ENCODE measurements at regions not wholly inside any gene's neighbourhood (a gene's known extent, or its start where the extent isn't known, plus 50 kb on each side); places are given as distances from the start of the nearest gene placed in this dataset.

DNA sequence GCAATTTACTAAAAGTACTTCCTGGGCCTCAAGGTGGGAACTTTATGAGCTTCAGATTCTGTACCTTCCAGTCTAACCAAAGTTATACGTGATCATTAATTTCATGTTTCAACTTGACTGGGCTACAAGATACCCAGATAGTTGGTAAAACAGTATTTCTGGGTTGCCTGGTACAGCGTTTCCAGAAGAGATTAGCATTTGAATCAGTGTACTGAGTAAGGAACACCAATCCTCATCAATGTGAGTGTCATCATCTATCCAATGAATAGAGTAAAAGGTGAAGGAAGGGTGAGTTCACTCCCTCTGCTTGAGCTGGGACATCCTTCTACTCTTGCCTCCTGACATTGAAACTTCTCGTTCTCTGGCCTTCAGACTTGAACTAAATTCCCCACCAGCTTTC, 274.5 kb upstream of the ID2 start:
- DNase-seq = no peak

DNA sequence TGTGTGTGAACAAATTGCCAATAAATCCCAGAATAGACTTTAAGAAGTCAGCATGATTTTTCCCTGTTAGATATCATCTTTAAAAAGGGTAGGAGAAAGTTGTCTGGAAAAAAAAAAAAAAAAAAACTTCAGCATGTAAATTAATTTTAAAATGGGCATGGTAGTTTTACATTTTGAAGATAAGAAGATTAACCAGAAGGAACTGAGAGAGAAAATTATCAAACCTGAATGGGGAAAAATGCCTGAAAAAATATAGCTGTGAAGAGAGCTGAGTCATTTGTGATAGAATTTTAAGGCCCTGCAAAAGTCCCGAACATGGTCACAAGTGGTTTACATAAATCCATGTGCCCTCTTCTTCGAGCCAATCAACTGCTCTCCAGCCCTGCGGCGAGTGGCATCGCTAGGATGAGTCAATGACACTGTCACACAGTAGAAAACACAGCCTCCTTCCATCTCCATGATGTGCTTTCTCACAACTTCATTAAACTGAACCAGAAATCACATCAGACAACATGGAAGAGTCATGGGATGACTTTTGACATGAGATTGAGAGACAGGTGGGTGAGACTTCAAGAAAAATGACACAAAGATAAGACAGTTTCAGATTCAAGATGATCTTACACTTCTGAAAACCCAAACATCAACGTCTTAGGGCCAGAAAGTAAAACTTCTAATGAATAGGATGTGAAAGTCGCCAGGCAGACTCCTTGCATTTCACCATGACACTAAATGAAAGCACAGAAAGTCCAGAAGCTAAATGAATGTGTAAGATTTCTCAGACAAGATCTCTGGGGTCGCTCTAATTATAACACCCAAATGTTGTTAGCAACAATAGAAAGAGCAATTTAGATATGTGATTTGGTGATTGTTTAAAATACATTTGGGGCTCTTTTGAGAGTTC, 273.0 kb upstream of the ID2 start:
- peak; percentile 89 for DNase-seq

DNA sequence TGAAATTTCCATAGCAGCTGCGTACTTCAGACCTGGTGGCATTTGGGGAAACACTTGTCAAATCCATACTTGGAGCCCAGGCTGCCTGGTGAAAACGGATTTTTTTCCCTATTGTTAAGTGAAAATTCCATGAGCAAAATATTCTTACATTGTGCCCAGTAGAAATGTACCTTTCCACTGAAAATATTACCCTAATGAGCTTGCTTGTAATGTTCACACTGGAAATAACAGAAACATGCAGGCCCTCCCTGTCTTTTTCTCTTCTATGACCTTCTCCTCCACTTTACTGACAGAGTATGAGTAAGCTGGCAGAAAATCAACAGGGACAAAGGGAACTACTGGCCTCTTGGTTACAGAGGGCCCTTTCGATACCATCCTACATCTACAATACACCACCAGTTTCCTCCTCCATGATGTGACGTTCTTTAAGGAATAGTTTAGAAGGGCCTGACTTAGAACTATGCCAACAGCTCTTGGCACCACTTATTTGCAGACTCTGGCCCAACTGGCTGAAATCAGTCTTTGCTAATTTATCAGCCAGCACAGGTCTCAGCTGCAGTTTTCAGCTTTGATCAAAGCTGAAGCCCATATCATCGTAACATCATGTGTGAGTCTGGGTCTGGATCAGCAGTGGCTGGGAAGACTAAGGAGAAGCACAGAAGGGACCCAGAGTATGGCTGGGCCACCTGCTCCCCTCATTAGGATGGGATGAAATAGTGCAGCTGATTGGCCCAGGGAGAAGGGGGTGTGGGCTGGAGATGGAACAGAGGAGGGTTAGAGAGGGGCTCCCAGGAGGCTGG, 272.2 kb upstream of the ID2 start:
- peak; percentile 17 for DNase-seq

DNA sequence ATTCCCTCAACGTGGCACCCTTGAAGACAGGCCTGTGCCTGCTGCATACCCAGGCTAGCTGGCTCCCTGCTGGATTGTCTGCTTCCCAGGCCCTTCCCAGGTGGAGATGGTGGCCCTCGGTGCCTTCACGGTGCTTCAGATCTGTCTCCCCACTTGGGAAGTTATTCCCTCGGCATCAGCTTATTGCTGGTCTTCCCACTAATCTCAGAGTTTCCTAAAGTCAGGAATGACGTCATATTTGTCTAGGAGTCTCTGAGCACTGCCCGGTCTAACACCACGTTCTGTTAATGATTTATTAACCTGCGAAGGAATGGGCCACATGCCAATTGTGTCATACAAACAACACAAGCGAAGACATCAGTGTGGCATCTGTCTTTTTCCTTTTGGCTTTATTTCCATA, 269.8 kb upstream of the ID2 start:
- DNase-seq = no peak

DNA sequence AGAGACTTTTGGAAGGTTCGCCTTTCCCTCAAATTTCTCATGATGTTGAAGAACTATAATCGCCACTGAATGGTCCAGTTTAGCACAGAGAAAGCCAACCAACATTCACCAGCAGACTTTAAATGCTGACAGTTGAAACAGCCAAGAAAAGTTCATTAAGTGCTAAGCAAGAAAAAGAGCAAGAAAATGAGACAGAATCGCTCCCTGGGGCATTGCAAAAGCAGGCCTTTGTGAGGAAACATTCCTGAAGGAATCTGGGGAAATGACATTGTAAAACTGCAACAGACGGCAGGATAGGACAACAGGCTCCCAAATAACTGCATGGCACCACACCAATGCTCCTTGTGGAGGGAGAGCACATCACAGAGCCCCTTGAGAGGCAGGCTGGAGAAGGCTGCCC, 269.3 kb upstream of the ID2 start:
- DNase-seq = no peak

DNA sequence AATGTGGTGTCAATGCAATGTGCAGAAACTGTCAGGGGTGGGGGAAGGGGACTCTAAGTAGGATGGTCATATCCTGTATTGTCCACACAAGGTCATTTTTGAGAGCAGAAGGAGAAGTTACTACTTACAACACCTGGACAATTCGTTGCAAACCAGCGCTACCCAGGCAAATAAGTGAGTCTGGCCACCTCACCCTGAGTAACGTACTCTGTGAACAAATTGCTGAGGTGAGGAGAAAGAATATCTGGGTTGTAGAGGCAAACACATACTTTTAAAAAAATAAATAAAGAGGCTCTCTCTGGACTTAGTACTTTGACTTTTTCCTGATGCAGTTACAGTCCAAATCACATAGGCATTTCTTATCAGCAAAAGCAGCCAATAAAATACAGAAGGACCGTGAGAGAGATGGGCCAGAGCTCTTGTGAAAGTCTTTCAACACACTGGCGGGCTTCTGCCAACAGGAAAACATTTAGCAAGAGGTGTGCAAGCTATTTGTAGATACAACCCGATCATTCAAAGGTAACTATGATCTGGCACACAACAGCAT, 268.2 kb upstream of the ID2 start:
- peak; percentile 62 for DNase-seq

DNA sequence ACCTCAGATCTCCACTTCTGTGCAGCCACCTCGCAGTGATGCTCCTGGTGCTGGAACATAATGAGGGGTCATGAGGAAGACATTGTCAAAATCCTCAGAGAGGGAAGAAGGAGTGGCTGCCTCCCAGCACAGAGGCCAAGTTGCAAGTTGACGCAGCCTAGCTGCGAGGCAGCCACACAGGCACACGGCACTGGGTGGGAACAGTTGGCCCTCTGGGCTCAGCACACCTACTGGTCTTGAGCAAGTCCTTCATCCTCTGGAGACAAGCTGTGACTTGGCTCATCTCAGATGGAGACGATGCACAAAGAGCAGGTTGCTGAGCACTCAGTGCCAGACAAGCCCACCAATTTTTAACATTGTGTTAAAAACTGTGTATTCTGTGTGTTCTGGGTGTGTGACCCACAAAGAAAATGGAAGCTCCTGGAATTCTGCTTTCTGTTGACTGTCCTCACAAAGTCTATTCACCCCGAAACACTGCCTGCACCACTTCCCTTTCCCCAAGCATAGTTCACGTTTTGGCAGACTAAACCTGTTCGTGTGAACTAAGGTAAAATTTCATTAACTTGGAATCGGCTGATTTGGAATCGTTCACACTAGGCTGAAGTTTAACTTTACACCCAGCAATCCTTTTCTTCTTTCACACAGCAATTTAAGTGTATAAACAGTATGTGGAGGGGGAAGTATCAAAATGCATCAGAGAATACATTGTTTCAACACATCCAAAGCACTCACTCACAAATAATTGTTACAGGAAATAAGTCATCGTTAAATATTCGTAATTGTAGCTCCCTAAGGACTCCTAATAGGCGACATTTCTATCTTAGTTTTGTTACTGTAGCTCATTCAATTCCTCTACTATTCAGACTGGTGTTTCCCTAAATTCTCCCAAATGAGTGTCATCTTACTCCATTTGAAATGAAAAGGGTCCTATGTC, 266.6 kb upstream of the ID2 start:
- DNase-seq = no peak

DNA sequence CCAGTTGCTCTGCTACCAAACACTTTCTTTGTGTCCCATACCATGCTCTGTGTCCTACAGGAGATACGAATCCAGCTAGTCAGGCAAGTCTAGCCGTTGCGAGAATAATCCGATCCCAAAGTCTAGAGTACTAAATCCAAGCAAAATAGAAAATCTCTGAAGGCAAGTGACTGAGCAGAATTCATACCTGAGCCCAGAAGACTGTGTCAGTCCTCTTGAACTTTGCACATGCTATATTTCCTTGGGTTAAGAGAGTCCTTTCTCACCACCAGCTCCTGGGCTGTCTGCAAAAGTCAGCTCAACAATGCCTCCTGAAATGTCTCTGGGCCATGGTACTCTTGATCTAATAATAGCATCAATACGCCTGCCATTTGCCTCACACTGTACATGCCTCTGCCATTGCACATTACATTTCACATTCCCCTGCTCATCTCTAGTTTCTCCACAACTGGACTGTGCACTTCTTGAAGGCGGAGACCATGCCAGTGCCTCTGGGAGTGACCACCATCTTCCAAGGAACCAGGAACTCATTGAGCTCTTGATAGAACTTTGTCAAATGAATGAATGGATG, 265.8 kb upstream of the ID2 start:
- DNase-seq = no peak

DNA sequence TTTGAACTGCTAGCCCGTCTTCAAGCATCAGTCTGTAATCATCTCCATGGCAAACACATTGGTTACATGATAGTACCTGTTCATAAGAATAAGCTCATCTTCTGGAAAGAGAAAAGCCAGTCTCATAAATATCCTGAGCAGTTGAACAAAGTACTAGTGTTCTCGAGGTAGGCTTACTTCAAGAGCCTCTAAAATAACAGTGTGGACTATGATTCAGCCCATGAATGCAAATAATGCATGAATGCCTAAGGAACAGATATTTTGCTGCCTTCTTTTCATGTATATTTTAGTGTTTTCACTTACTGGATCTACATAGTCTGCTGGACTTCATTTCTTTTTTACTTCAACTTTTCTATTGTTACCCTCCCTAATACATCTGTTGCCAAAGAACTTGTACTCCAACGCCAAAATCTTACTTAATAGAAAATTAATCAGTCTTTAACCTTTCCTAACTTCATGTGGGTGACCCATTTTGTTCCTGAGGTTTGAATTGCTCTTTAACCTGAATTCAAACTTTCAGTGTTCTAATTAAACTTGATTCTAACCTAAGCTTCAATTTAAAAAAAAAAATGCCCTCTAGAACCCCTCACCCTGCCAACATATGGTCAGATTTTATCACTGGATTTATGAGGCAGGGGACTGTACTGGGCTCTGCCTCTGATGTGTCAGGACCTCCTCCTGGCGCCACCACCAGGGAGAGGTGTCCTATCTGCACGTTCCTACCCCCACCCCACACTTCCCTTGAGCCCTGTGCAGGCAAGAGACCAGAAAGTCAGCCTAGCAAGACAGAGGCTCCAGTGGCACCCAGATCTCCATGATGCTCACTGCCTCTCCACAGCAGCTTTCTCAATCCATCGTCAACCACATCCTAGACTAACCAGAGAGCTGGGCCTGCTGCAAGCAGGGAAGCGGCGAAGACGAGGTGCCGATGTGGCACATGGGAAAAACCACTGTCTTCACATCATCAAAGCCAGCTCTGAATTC, 264.7 kb upstream of the ID2 start:
- DNase-seq = no peak

DNA sequence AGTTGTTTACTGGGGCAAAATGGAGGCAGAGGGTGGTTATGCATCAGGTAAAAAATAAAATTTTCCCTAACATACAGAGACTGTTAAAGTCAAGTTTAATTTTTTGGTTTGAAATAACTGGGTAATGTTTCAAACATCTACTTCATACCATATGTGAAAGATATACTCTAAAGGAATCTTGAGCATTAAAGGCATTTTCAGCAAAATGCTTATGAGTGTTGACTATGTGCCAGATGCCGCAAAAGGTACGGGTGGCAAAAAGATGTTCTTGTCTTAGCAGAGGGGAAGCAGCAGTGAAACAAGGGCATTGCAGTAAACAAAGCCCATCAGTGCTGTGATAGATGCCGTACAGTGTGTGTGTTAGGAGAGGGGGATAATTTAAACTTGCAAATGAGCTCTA, 263.1 kb upstream of the ID2 start:
- DNase-seq = no peak

DNA sequence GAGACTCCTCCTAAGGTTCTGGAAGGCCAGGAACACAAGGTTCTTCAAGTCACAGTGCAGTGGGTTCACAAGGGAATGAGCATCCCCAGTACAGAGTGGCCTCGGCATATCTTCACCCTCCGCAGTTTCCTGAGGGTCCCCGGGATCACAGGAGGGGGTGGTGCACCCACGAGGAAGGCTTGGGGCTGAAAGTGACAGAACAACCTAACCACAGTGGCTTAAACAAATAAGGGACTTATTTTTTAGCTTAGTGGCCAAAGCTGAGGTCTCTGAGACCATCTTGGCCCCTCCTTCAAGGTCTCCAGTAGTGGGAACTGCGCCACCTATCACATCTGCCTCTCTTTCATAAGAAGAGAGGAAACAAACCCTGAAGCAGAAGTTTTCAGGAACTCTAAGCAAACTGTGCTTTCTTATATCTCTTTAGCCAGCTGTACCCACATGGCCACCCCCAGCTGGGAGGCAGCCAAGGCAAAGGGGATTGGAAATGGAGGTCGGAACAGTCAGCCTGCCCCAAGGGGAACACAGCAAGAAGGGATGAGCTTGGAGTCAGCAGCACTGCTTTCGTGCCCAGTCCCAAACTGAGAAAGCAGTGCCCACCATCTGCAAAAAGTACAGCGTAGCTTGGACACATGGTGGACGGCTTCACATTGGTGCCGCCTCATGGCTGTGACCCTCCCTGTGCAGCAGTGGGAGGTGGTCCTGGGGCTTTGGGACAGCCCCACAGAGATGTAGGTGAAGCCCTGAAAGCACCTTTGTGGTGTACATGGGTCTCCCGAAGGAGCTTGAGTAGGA, 260.0 kb upstream of the ID2 start:
- peak; percentile 72 for DNase-seq

DNA sequence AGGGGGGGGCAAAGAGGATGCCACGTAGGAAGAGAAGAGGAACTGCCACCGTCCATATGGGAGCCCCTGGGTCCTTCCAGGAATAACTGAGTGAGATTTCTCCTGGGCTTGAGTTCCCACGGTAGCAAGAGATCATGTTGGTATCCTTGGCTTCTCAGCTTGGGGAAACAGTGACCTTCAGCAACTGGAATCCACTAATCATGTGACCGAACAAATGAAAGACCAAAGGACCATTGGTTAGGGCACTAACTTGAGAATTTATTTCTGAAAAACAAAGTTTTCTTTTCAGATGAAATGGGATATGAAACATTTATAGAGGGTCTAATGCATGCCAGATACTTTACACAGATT, 259.4 kb upstream of the ID2 start:
- no peak for DNase-seq

DNA sequence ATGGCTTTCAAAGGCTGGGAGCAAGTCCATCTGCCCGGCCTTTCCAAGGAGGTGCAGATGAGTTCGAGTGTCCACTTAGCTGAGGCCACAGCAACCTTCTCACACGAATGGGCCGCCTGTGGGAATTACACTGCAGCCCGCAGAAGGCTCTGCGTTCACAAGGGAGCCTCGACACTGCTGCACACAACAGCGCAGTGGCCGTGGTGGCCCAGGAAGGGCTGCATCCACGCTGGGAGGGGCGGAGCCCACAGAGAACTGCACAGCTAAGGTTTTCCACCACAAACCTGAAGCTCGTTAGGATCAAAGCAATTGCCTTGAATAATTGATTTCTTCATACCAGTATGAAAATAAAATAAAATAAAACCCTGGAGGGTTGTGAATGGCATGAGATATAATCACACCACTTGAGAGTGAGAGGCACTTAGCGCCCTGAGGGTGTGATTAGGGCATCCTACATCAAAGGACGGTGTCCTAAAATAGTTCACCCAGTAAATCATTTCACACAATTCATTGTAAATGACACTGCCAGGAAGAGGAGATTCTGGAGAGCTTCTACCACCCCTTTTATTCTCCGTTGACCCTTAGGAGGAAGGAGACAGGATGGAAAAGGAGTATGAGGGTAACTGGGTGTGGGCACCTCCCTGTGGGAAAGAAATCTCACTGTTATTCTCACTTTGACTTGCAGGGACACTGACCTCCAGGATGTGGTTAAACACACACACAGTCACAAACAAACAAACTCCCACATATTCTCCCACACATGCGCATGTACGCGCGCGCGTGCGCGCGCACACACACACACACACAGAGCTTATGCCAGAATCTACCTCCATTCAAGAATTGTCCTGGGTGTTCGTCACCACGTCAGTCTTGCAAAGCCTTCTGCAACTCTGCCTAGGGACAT, 256.6 kb upstream of the ID2 start:
- no peak for DNase-seq

DNA sequence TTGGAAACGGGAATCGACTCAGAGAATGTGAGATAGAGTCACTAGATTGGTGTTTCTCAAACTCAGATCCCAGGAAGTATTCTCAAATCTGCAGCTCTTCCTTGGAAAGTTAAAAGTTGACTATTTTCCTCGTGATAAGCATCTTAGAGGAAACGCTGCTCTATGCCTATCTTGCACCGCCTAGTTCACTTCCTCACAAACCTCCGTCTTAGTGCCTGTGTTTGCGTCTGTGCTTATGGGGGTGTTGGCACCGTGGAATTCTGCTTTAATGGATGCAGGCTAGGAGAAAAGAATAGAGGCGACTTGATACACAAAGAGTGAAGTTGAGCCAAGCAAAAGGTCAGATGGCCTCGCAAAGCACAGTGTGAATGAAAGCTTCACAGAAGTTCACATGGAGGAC, 255.3 kb upstream of the ID2 start:
- DNase-seq = no peak

DNA sequence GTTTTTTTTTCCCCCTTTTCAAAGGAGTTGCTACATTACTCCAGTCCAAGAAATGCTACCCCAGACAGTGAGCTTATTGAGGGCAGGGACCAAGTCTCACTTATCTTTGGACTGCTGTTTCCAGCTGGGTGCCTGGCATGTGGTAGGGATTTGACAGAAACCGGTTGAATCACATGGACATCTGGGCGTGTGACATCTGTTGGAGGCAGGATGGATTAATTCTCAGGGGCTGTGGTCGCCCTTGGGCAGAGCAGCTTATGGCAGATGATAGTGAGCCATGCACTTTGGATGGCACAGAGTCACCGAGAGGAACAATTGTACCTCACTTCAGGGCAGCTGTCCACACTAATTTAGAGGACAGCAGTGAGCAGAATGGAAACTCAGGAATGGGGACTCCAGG, 254.6 kb upstream of the ID2 start:
- peak; percentile 41 for DNase-seq

DNA sequence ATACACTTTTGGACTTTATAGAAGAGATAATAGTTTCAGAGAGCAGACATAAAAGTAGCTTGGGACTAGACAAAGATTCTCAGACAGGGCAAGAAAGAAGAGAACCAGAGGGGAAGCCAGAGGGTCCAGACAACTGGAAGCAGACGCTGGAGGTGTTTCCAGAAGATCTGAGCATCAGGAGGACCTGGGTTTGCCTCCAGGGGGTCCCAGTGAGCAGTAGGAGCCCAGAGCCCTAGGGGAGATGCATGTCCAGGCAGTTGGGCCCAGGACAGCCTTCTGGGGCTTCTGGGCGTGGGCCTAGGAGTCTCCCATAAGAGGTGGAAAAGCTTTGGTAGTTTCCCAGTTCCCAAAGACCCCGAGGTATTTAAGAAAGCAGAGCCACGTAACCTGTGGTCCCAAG, 251.2 kb upstream of the ID2 start:
- no peak for DNase-seq

DNA sequence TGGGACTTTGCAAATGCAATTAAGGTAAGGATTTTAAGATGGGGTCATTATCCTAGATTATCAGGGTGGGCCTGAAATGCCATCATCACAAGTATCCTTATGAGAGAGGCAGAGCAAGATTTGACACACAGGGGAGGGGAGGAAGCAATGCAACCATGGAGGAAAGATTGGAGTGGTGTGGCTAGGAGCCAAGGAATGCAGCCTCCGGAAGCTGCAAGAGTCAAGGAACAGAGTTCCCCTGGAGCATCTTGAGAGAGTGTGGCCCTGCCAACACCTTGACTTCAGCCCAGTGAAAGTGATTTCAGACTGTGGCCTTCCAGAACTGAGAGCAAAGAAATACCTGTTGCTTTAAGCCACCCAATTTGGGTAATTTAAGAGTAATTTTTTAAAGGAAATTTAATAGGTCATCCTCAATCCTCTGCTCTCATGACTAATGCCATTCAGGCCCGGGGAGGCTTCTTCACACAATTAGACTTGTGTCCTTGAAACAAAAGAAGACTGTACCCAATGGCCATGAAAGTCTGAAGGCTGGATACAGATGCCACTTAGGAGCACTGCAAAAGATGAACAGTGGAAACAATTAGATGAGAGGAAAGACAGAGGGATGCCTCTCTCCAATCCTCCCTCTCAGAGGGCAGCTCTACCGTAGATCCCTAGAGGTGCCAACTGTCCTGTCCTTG, 250.3 kb upstream of the ID2 start:
- DNase-seq = no peak

DNA sequence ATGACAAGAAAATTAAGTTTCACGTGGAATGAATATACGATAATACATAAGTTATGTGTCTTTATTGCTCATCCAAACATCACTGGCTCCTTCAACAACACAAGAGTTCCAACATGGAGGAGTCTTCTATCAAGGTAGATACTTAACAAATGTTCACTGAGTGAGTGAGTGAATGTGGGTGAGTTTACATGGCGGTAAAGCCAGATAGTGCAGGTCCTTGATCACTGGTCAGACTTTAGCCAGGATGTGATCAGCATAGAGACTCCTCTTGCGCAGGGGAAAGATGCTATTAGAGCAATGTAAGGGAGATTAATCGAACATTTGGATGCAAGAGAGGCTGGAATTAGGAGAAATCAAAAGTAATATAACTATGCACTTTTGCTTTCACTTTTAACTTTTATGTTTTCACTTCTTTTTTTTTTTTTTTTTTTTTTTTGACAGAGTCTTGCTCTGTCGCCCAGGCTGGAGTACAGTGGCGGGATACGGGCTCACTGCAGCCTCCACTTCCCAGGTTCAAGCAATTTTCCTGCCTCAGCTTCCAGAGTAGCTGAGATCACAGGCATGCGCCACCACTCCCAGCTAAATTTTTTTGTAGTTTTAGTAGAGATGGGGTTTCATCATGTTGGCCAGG, 249.0 kb upstream of the ID2 start:
- DNase-seq = peak; percentile 33
